ENCODE measurements at regions not wholly inside any gene's neighbourhood (a gene's known extent, or its start where the extent isn't known, plus 50 kb on each side); places are given as distances from the start of the nearest gene placed in this dataset.

DNA sequence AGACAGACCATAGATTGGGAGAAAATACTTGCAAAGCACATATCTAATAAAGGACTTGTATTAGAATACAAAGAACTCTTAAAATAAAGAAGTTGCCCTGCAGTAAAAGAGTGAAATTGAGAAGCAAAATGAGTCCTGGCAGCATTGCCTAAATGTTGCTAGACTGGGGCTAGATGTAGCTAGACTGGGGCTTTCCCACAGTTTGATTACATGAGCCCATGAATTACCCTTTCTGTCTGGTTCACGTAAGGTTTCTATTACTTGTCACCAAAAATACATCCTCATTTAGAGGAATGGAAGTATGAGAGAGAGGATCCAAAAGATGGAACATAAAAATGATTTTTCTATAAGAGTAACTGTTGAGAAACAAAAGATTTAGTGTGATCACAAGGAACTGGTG, 57.6 kb upstream of the CCDC28A start (continued):
- TF ChIP-seq BCL11A (tag by site-specific recombination; IDR thresholded peaks at IDR 0.05; ENCODE audit: low read depth) = no peak

GRCh38 chr6:138716971-138717665, 56.5 kb upstream of the CCDC28A start:
- H3K36me3 ChIP-seq (ENCODE audit: control insufficient read depth in 2 of 2, insufficient read depth in 1 of 2, low read length in 2 of 2) = no peaks in the 10 kb centered on the region
- no peak for TF ChIP-seq ZNF202 (tag by site-specific recombination; IDR thresholded peaks at IDR 0.05; ENCODE audit: borderline replicate concordance)
- no peak for TF ChIP-seq ZSCAN30 (tag by site-specific recombination; IDR thresholded peaks at IDR 0.05)
- no peak for TF ChIP-seq ZNF830 (tag by site-specific recombination; IDR thresholded peaks at IDR 0.05; ENCODE audit: low read depth)
- TF ChIP-seq ZNF549 (tag by site-specific recombination; IDR thresholded peaks at IDR 0.05) = no peak
- TF ChIP-seq ZNF211 (tag by site-specific recombination; IDR thresholded peaks at IDR 0.05; ENCODE audit: low read depth) = no peak
- TF ChIP-seq, protein P1, sequence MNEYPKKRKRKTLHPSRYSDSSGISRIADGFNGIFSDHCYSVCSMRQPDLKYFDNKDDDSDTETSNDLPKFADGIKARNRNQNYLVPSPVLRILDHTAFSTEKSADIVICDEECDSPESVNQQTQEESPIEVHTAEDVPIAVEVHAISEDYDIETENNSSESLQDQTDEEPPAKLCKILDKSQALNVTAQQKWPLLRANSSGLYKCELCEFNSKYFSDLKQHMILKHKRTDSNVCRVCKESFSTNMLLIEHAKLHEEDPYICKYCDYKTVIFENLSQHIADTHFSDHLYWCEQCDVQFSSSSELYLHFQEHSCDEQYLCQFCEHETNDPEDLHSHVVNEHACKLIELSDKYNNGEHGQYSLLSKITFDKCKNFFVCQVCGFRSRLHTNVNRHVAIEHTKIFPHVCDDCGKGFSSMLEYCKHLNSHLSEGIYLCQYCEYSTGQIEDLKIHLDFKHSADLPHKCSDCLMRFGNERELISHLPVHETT (tag by site-specific recombination; IDR thresholded peaks at IDR 0.05) = no peak
- TF ChIP-seq RBAK (tag by site-specific recombination; IDR thresholded peaks at IDR 0.05) = no peak
- TF ChIP-seq, protein P2, sequence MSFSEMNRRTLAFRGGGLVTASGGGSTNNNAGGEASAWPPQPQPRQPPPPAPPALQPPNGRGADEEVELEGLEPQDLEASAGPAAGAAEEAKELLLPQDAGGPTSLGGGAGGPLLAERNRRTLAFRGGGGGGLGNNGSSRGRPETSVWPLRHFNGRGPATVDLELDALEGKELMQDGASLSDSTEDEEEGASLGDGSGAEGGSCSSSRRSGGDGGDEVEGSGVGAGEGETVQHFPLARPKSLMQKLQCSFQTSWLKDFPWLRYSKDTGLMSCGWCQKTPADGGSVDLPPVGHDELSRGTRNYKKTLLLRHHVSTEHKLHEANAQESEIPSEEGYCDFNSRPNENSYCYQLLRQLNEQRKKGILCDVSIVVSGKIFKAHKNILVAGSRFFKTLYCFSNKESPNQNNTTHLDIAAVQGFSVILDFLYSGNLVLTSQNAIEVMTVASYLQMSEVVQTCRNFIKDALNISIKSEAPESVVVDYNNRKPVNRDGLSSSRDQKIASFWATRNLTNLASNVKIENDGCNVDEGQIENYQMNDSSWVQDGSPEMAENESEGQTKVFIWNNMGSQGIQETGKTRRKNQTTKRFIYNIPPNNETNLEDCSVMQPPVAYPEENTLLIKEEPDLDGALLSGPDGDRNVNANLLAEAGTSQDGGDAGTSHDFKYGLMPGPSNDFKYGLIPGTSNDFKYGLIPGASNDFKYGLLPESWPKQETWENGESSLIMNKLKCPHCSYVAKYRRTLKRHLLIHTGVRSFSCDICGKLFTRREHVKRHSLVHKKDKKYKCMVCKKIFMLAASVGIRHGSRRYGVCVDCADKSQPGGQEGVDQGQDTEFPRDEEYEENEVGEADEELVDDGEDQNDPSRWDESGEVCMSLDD (tag by site-specific recombination; IDR thresholded peaks at IDR 0.05) = no peak
- CTCF ChIA-PET = interaction anchor here (0.6 kb wide), 1 partner anchor 9 kb away, joined by 3 read pairs; no protein-coding TSS in a partner anchor
- no peaks in the 10 kb centered on the region for H3K4me1 ChIP-seq (ENCODE audit: control insufficient read depth, insufficient read depth, low read length)
- POLR2A ChIA-PET = no interaction called here
- H3K9me3 ChIP-seq (ENCODE audit: control insufficient read depth, insufficient read depth, low read depth, low read length) = peaks cover 2% of the 10 kb centered on the region; the same call in 1 of the 2 replicates
- H3K27ac ChIP-seq (ENCODE audit: extremely low read depth, low read depth, low read length) = no peak overlapping the region
- H3K4me3 ChIP-seq (ENCODE audit: low read depth, low read length) = no peak overlapping the region

GRCh38 chr6:138719011-138719635, 54.4 kb upstream of the CCDC28A start:
- Histone ChIP-seq H3K9me3 (ENCODE audit: control insufficient read depth, insufficient read depth, low read depth, low read length) (no peaks in the 10 kb centered on the region), H3K27ac (ENCODE audit: extremely low read depth, low read depth, low read length) (no peak overlapping the region), H3K36me3 (ENCODE audit: control insufficient read depth in 2 of 2, insufficient read depth in 1 of 2, low read length in 2 of 2) (no peaks in the 10 kb centered on the region), H3K4me3 (ENCODE audit: low read depth, low read length) (no peak overlapping the region), H3K4me1 (ENCODE audit: control insufficient read depth, insufficient read depth, low read length) (0 out of 2 replicates have a peak, but pooled peaks cover 4% of the 10 kb centered on the region)
- POLR2A ChIA-PET = interaction anchor here (0.6 kb wide), 1 partner anchor 93 kb away, joined by 3 read pairs; no protein-coding TSS in a partner anchor
- CTCF ChIA-PET = no interaction called here
- no peak for TF ChIP-seq ZNF623 (tag by site-specific recombination; IDR thresholded peaks at IDR 0.05)
- TF ChIP-seq ZNF558 (tag by site-specific recombination; IDR thresholded peaks at IDR 0.05) = no peak
- TF ChIP-seq ZNF350 (tag by site-specific recombination; IDR thresholded peaks at IDR 0.05) = no peak
- no peak for TF ChIP-seq WT1 (tag by site-specific recombination; IDR thresholded peaks at IDR 0.05)
- TF ChIP-seq, protein P3, sequence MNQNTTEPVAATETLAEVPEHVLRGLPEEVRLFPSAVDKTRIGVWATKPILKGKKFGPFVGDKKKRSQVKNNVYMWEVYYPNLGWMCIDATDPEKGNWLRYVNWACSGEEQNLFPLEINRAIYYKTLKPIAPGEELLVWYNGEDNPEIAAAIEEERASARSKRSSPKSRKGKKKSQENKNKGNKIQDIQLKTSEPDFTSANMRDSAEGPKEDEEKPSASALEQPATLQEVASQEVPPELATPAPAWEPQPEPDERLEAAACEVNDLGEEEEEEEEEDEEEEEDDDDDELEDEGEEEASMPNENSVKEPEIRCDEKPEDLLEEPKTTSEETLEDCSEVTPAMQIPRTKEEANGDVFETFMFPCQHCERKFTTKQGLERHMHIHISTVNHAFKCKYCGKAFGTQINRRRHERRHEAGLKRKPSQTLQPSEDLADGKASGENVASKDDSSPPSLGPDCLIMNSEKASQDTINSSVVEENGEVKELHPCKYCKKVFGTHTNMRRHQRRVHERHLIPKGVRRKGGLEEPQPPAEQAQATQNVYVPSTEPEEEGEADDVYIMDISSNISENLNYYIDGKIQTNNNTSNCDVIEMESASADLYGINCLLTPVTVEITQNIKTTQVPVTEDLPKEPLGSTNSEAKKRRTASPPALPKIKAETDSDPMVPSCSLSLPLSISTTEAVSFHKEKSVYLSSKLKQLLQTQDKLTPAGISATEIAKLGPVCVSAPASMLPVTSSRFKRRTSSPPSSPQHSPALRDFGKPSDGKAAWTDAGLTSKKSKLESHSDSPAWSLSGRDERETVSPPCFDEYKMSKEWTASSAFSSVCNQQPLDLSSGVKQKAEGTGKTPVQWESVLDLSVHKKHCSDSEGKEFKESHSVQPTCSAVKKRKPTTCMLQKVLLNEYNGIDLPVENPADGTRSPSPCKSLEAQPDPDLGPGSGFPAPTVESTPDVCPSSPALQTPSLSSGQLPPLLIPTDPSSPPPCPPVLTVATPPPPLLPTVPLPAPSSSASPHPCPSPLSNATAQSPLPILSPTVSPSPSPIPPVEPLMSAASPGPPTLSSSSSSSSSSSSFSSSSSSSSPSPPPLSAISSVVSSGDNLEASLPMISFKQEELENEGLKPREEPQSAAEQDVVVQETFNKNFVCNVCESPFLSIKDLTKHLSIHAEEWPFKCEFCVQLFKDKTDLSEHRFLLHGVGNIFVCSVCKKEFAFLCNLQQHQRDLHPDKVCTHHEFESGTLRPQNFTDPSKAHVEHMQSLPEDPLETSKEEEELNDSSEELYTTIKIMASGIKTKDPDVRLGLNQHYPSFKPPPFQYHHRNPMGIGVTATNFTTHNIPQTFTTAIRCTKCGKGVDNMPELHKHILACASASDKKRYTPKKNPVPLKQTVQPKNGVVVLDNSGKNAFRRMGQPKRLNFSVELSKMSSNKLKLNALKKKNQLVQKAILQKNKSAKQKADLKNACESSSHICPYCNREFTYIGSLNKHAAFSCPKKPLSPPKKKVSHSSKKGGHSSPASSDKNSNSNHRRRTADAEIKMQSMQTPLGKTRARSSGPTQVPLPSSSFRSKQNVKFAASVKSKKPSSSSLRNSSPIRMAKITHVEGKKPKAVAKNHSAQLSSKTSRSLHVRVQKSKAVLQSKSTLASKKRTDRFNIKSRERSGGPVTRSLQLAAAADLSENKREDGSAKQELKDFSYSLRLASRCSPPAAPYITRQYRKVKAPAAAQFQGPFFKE (tag by site-specific recombination; IDR thresholded peaks at IDR 0.05; ENCODE audit: borderline replicate concordance) = no peak
- no peak for TF ChIP-seq ZNF548 (tag by site-specific recombination; IDR thresholded peaks at IDR 0.05)
- TF ChIP-seq, protein P4, sequence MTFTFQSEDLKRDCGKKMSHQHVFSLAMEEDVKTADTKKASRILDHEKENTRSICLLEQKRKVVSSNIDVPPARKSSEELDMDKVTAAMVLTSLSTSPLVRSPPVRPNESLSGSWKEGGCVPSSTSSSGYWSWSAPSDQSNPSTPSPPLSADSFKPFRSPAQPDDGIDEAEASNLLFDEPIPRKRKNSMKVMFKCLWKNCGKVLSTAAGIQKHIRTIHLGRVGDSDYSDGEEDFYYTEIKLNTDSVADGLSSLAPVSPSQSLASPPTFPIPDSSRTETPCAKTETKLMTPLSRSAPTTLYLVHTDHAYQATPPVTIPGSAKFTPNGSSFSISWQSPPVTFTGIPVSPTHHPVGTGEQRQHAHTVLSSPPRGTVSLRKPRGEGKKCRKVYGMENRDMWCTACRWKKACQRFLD (tag by site-specific recombination; IDR thresholded peaks at IDR 0.05) = no peak
- TF ChIP-seq ZNF362 (tag by site-specific recombination; IDR thresholded peaks at IDR 0.05) = no peak
- no peak for TF ChIP-seq SCRT1 (tag by site-specific recombination; IDR thresholded peaks at IDR 0.05; ENCODE audit: borderline replicate concordance)

Data from HEK293 (cell line).